HG03342 (cell line): ENCODE measurements at regions not wholly inside any gene's neighbourhood (a gene's known extent, or its start where the extent isn't known, plus 50 kb on each side); places are given as distances from the start of the nearest gene placed in this dataset.

Experiments
- ATAC-seq: cut with Tn5 transposase; IDR thresholded peaks from one replicate; pipeline ENCODE4 v1.9.1; 2021; ENCODE audit warnings: mild to moderate bottlenecking, moderate library complexity; ENCODE audit not compliant: unreplicated experiment

- no peak for ATAC-seq
These were observed 391.9 kb upstream of the NPVF start for GRCh38 chr7:25619963-25620799.

GRCh38 chr7:25621993-25622392, 393.7 kb upstream of the NPVF start:
- no peak for ATAC-seq

GRCh38 chr7:25622695-25623094, 394.4 kb upstream of the NPVF start:
- ATAC-seq: no peak

- no peak for ATAC-seq
These were observed 395.8 kb upstream of the NPVF start for GRCh38 chr7:25624051-25624450.

DNA sequence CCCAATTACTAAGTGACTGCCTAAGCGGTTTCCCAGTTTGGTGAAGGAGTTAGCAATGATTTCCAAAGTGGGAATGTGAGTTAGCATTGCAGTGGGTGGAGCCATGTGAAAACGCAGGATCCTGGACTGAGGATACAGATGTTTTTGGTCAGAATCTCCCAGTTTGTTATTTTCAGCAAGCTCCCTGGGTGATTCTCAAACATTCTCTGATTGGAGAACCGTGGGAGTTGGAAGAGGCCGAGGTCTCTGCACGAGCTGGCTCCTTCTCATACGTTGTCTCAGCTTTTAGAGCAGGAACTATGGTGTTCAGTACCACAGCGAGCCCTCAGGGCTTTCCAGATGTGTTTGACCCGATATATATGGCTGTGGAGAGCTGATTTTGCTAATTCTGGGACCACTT, 396.5 kb upstream of the NPVF start:
- no peak for ATAC-seq

- no peak for ATAC-seq
These were observed 397.2 kb upstream of the NPVF start for GRCh38 chr7:25625306-25625992.

- no peak for ATAC-seq
These were observed 398.3 kb upstream of the NPVF start for GRCh38 chr7:25626451-25627131.

DNA sequence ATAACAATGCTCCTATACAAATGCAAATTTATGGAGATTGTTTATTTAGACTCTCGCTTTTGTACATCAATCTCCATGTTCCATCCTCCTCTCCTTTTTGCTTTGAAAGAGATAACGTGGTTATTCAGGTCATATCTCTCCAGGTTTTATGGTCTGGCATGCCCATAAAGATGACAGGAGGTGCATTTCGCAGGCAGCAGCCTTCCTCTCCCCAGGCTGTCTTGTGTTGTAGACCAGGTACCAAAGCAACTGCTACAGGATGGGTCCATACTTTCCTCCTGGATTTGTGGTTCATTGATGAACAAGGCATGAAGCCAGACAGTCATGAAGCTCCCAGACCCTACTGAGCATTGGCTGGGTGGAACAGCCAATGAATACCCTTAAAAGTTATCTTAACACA, 400.2 kb upstream of the NPVF start:
- no peak for ATAC-seq

- no peak for ATAC-seq
These were observed 404.3 kb upstream of the NPVF start for GRCh38 chr7:25632616-25633015.

DNA sequence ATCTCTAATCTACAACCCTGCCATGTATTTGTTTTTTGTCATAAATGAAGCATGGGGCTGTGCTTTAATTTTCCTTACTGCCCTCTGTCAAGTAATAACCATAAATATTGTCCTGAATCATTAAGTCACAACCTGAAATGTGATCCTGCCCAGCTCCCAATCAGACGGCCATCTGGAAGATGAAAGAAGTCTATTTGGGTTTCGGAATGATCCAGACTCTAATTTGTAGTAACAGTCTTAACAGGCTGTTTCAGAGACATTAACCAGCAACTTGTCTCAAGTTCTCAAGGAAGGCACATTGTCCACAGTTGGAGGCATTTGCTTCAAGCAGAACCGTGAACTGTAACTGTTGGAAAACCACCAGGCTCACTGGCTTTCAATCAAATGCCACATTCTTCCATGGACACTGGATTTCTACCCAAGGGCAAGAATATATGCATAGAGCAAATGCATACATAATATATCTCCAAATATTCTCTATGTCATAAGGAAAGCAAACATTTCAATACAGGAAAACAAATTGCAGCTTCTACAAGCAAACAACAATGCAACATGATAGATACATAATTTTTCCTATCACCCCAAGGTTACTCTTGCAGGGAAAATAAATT, 405.2 kb upstream of the NPVF start:
- no peak for ATAC-seq

DNA sequence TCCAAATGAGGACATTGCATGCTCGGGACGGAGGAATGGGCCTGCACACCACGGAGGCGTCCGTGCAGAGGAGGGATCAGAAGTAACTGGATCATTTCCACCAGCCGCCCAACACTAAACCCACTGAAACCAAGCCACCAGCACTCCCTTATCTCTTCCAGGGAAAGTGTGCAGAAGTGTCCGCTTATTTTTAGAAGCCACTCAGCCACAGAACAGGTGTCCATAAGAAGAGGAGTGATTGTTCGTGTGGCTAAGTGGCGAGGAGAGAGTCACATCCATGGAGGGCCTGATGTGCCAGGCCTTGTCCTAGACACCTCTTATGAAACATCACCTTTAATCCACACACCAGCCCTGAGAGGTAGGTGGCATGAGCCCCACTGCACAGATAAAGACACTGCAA, 407.9 kb upstream of the NPVF start:
- ATAC-seq: no peak

DNA sequence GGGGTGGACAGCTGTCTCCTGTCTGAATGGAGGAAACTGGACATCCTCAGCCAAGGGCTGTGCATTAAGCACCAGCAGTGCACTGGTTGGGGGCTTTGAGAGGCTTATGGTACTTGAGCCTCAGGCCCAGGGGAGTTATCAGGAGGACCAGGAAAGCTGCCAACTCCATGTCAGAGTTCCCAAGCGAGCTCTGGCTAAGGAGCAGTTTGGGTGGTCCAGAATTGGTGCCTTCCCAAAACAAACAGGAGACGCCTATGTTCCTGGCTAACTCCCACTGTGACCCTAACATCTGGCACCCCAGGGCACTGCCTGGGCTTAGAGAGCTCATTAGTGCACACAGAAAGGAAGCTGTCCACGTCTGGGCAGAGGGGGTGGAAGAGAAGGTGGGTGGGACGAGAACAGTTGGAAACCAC, 408.6 kb upstream of the NPVF start:
- no peak for ATAC-seq

GRCh38 chr7:25638068-25638467, 409.8 kb upstream of the NPVF start:
- no peak for ATAC-seq

DNA sequence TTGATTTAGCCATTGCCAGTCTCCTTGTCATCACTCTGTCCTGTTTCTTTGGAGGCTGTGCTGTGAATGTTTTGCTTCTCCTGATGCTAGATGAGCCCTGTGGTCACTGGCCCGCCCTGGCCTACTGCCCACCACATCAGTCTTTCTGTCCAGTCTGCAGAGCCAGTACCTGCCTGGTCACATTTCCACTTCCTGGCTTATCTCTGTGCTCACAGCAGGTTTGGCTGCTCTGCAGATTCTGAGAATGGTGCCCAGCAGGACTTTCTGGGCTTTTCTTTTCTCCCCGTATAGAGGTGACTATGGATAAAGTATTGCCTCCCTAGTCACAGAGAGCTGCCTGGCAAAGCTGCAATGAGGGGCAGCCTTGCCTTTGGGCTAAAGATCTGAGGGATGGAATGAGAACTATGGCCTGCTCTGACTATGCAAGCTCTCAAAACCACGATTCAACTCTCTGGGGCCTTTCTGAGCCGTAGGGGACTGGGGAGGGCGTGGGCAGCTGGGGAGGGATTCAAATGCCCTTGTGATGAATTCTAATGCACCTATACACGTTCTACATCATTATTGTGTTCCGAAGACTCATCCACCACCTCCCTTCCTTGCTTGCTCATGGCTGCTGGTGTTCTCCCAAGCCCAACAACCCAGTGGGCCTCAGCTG, 410.4 kb upstream of the NPVF start:
- no peak for ATAC-seq

DNA sequence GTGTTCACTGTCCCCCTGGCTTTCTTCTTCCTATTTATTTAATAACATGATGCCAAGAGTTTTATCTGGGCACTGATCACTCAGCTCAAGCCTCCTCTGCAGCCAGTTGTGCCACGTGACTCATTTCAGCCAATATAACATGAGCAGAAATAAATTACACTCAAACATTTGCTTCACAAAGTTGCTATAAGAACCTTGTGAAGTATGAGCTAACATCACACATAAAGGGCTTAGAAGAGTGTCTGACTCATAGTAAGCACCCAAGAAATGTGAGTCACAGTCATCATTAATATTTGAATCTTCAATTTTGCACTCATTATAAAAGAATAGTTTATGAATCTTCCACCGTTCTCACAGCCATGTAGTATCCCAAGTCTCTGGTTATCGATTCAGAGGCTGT, 414.6 kb upstream of the NPVF start:
- ATAC-seq: no peak

GRCh38 chr7:25643286-25643685, 415.0 kb upstream of the NPVF start:
- ATAC-seq: no peak

- no peak for ATAC-seq
These were observed 415.6 kb upstream of the NPVF start for GRCh38 chr7:25643770-25644394.

GRCh38 chr7:25646726-25647413, 418.6 kb upstream of the NPVF start:
- ATAC-seq: no peak

GRCh38 chr7:25647872-25648271, 419.6 kb upstream of the NPVF start:
- ATAC-seq: no peak

DNA sequence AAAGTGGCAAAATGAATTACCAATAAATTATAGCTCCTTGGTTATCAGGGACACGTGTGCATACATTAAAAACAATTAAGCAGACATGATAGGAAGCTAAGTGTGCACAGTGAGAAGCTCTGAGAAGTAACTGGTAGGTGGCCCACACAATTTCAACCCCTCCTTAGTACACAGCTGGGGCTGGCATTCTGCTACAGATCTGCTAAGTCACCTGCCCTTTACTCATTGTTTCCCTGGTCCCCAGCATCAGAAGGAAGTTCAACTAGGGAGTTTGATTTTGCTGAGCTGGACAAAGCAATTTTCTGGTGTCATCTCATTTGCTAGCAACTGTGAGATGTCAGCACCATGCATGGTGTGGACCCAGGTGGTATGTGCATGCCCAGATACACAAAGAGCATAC, 424.1 kb upstream of the NPVF start:
- no peak for ATAC-seq
